Tibial nerve (tissue), 4 donors: ENCODE measurements at regions not wholly inside any gene's neighbourhood (a gene's known extent, or its start where the extent isn't known, plus 50 kb on each side); places are given as distances from the start of the nearest gene placed in this dataset.

Experiments used
- CTCF ChIP-seq, 5 experiments: fragments of 200-600 bp in 3 of 5; fragments of 450-650 bp in 2 of 5; sonication (generic) in 3 of 5; IDR thresholded peaks; one replicate each; pipeline ENCODE4 v1.5.1; 2016 to 2019; ENCODE audit warnings: antibody characterized with exemption in 5 of 5, mild to moderate bottlenecking in 3 of 5, moderate library complexity in 2 of 5
- EP300 ChIP-seq, 2 donors: sonication (generic); formaldehyde crosslinking; IDR thresholded peaks; one replicate each; pipeline ENCODE4 v1.6.1; 2017; ENCODE audit warnings: antibody characterized with exemption in 2 of 2, mild to moderate bottlenecking in 1 of 2
- POLR2A ChIP-seq, 2 donors: fragments of 450-650 bp; IDR thresholded peaks; one replicate each; pipeline ENCODE4 v1.6.1; 2017; ENCODE audit warnings: antibody characterized with exemption in 2 of 2, mild to moderate bottlenecking in 2 of 2, moderate library complexity in 2 of 2

DNA sequence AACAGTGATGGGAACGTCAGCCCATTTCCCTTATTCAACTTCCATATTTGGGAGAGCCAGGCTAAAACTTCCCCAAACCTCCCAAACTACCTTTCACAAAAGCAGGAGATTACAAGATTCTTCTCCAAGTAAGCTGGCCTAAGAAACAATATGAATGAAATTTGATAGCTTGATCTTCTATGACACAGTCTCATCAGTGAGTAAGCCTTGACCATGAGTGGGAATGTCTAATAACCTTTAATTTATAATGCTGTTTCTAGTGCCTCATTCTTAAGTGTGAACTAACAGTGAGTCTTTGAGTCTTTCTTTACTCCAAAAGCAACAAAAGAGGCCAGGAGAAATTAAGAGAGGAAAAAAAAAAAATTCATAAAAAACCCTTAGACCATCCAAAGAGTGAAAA lies 1379.9 kb downstream of the EFNA5 start:
- TF ChIP-seq CTCF (IDR thresholded peaks at IDR 0.05) = no peak
- no peak for TF ChIP-seq EP300 (IDR thresholded peaks at IDR 0.05)
- no peak for TF ChIP-seq POLR2A (IDR thresholded peaks at IDR 0.05)
